ENCODE measurements at regions not wholly inside any gene's neighbourhood (a gene's known extent, or its start where the extent isn't known, plus 50 kb on each side); places are given as distances from the start of the nearest gene placed in this dataset.

DNA sequence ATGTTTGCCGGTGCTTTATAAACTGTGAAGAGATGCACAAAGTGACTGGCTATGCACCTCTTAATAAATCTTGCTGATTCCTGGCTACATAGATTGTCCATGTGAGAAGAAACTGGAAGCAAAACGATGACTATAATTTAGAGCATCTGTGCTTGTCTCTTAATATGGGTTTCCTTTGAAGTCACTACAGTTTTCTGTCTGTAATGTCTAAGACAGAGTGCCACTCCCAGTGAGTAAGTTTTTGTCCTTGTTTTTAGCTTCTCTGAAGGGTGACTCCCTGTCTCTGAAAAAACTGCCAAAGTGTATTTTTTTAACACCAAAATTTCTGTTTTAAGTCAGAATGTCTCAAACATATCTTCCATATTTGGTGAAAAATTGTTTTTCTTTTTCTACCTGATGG is 175.1 kb downstream of the FASLG start:
- TF ChIP-seq EZH2phosphoT487 (IDR thresholded peaks at IDR 0.05; ENCODE audit: borderline replicate concordance, low read length) = no peak
- TF ChIP-seq, protein P1, sequence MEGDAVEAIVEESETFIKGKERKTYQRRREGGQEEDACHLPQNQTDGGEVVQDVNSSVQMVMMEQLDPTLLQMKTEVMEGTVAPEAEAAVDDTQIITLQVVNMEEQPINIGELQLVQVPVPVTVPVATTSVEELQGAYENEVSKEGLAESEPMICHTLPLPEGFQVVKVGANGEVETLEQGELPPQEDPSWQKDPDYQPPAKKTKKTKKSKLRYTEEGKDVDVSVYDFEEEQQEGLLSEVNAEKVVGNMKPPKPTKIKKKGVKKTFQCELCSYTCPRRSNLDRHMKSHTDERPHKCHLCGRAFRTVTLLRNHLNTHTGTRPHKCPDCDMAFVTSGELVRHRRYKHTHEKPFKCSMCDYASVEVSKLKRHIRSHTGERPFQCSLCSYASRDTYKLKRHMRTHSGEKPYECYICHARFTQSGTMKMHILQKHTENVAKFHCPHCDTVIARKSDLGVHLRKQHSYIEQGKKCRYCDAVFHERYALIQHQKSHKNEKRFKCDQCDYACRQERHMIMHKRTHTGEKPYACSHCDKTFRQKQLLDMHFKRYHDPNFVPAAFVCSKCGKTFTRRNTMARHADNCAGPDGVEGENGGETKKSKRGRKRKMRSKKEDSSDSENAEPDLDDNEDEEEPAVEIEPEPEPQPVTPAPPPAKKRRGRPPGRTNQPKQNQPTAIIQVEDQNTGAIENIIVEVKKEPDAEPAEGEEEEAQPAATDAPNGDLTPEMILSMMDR (IDR thresholded peaks at IDR 0.05; ENCODE audit: low read depth, low read length, poor library complexity, severe bottlenecking) = no peak
- no peaks in the 10 kb centered on the region for H3K36me3 ChIP-seq (ENCODE audit: control insufficient read depth, low read length)
- H3K4me2 ChIP-seq (ENCODE audit: low read length) = no peak overlapping the region
- no peak overlapping the region for H3K27ac ChIP-seq (ENCODE audit: low read depth, low read length)
- H3F3A ChIP-seq (ENCODE audit: control insufficient read depth, insufficient read depth) = no peaks in the 10 kb centered on the region
- no peaks in the 10 kb centered on the region for H4K20me1 ChIP-seq (ENCODE audit: control insufficient read depth, insufficient read depth, low read depth, low read length)
- no peaks in the 10 kb centered on the region for H3K9me2 ChIP-seq (replicated peaks; ENCODE audit: control insufficient read depth, low read length)
- no peaks in the 10 kb centered on the region for H3K9me3 ChIP-seq (ENCODE audit: control insufficient read depth, insufficient read depth, low read length)
- H3K4me1 ChIP-seq (ENCODE audit: control insufficient read depth, low read length) = peaks cover 9% of the 10 kb centered on the region; the same call in 1 of the 2 replicates
- H3K4me3 ChIP-seq (ENCODE audit: low read length) = no peak overlapping the region
- no peaks in the 10 kb centered on the region for H3K79me2 ChIP-seq (ENCODE audit: control insufficient read depth, low read length)
- H3K27me3 ChIP-seq (ENCODE audit: control insufficient read depth, low read length) = no peaks in the 10 kb centered on the region

DNA sequence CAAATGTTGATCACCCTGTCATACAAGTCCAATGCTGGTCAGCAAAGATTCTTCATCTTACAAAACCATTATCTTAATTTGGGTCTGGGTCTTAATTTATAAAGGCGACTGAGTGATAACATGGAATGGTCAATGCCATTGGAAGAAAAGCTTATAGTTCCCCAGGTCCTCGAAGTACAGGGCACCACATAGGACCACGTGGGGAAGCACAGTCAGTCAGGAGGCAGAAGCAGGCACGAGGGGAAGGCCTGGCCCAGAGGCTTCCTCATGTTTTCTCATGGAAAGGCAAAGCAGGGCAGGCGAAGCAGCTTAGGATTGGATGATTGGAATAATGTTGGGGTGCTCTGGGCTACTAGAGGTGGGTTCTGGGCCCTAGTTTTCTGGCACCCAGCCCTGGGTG is 175.7 kb downstream of the FASLG start:
- Histone ChIP-seq H3K9me2 (replicated peaks; ENCODE audit: control insufficient read depth, low read length) (no peaks in the 10 kb centered on the region), H3K9me3 (ENCODE audit: control insufficient read depth, insufficient read depth, low read length) (no peaks in the 10 kb centered on the region), H3K27ac (ENCODE audit: low read depth, low read length) (no peak overlapping the region), H3K79me2 (ENCODE audit: control insufficient read depth, low read length) (no peaks in the 10 kb centered on the region), H3K4me2 (ENCODE audit: low read length) (no peak overlapping the region), H3K36me3 (ENCODE audit: control insufficient read depth, low read length) (no peaks in the 10 kb centered on the region), H3K4me3 (ENCODE audit: low read length) (no peak overlapping the region), H3K27me3 (ENCODE audit: control insufficient read depth, low read length) (no peaks in the 10 kb centered on the region), H4K20me1 (ENCODE audit: control insufficient read depth, insufficient read depth, low read depth, low read length) (no peaks in the 10 kb centered on the region), H3K4me1 (ENCODE audit: control insufficient read depth, low read length) (peaks cover 9% of the 10 kb centered on the region; the same call in 1 of the 2 replicates), H3F3A (ENCODE audit: control insufficient read depth, insufficient read depth) (no peaks in the 10 kb centered on the region)
- TF ChIP-seq, protein P1 (IDR thresholded peaks at IDR 0.05; ENCODE audit: low read depth, low read length, poor library complexity, severe bottlenecking) = no peak
- no peak for TF ChIP-seq EZH2phosphoT487 (IDR thresholded peaks at IDR 0.05; ENCODE audit: borderline replicate concordance, low read length)

DNA sequence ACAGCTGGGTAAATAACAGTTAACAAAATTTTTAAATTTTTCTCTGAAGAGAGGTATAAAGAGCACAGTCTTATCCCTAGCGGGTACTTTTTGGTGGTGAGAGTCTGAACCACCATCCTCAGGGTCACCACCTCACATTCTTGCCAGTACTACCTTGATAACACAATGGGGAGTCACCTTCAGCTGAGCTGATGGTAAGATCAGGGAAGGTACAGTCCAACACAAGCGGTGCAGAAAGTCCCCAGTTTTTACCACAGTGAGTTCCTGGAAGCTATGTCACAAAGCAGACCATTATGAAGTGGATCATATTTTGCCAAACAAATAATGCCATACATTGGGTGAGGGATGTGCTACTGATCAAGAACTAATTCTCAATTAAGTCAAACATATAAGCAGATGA is 176.9 kb downstream of the FASLG start:
- peaks cover 9% of the 10 kb centered on the region; the same call in 1 of the 2 replicates for H3K4me1 ChIP-seq (ENCODE audit: control insufficient read depth, low read length)
- H3K9me3 ChIP-seq (ENCODE audit: control insufficient read depth, insufficient read depth, low read length) = no peaks in the 10 kb centered on the region
- no peaks in the 10 kb centered on the region for H3K79me2 ChIP-seq (ENCODE audit: control insufficient read depth, low read length)
- no peak overlapping the region for H3K4me2 ChIP-seq (ENCODE audit: low read length)
- H3K36me3 ChIP-seq (ENCODE audit: control insufficient read depth, low read length) = no peaks in the 10 kb centered on the region
- no peaks in the 10 kb centered on the region for H4K20me1 ChIP-seq (ENCODE audit: control insufficient read depth, insufficient read depth, low read depth, low read length)
- H3F3A ChIP-seq (ENCODE audit: control insufficient read depth, insufficient read depth) = no peaks in the 10 kb centered on the region
- no peak overlapping the region for H3K4me3 ChIP-seq (ENCODE audit: low read length)
- no peak for TF ChIP-seq EZH2phosphoT487 (IDR thresholded peaks at IDR 0.05; ENCODE audit: borderline replicate concordance, low read length)
- TF ChIP-seq, protein P1 (IDR thresholded peaks at IDR 0.05; ENCODE audit: low read depth, low read length, poor library complexity, severe bottlenecking) = no peak
- no peak overlapping the region for H3K27ac ChIP-seq (ENCODE audit: low read depth, low read length)
- no peaks in the 10 kb centered on the region for H3K27me3 ChIP-seq (ENCODE audit: control insufficient read depth, low read length)
- no peaks in the 10 kb centered on the region for H3K9me2 ChIP-seq (replicated peaks; ENCODE audit: control insufficient read depth, low read length)
